GM21447 (cell line): ENCODE measurements at regions not wholly inside any gene's neighbourhood (a gene's known extent, or its start where the extent isn't known, plus 50 kb on each side); places are given as distances from the start of the nearest gene placed in this dataset.
"Not testable (repeated sequence)": the region's sequence is repeated elsewhere in the genome, so short reads cannot be mapped to it uniquely, and the experiment has no call there.

ENCODE experiments used
- ATAC-seq: cut with Tn5 transposase; IDR thresholded peaks from one replicate; pipeline ENCODE4 v1.9.1; 2021; ENCODE audit not compliant: unreplicated experiment

DNA sequence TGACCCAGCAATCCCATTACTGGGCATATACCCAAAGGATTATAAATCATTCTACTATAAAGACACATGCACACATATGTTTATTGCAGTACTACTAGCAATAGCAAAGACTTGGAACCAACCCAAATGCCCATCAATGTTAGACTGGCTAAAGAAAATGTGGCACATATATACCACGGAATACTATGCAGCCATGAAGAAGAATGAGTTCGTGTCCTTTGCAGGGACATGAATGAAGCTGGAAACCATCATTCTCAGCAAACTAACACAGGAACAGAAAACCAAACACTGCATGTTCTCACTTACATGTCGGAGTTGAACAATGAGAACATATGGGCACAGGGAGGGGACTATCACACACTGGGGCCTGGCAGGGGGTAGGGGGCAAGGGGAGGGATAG is 183.0 kb downstream of the HACE1 start:
- ATAC-seq = not testable (repeated sequence)

- not testable (repeated sequence) for ATAC-seq
Measured at GRCh38 chr6:104675161-104675560, 184.6 kb downstream of the HACE1 start.

- not testable (repeated sequence) for ATAC-seq
Measured at GRCh38 chr6:104673078-104673477, 186.6 kb downstream of the HACE1 start.

DNA sequence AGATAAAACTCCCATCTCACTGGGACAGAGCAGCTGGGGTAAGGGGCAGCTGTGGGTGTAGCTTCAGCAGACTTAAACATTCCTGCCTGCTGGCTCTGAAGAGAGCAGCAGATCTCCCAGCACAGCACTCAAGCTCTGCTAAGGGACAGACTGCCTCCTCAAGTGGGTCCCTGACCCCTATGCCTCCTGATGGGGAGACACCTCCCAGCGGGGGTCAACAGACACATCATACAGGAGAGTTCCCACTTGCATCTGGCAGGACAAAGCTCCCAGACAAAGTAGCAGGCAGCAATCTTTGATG is 188.2 kb downstream of the HACE1 start:
- ATAC-seq = not testable (repeated sequence)

GRCh38 chr6:104670834-104671590 is 188.7 kb downstream of the HACE1 start:
- not testable (repeated sequence) for ATAC-seq

GRCh38 chr6:104669483-104669882 is 190.2 kb downstream of the HACE1 start:
- ATAC-seq = no peak

DNA sequence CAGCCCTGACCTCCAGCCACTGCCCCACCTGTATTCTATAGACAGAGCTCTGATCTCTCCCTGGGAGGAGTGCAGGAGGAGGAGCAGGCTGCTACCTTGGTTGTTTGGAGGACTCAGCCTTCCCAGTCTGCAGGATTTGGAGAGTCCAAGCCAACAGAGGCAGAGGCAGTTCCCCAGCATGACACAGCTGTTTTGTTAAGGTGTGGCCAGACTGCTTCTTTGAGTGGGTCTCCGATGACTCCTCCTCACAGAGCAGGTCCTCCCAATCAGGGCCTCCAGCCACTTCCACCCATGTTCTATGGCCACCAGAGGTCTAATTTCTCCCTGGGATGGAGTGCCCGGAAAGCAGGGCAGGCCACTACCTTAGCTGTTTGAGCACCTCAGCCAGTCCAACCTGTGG is 203.5 kb downstream of the HACE1 start:
- ATAC-seq = no peak

GRCh38 chr6:104653781-104654180 is 205.9 kb downstream of the HACE1 start:
- no peak for ATAC-seq

- no peak for ATAC-seq
Measured at GRCh38 chr6:104648347-104648746, 211.4 kb downstream of the HACE1 start.

DNA sequence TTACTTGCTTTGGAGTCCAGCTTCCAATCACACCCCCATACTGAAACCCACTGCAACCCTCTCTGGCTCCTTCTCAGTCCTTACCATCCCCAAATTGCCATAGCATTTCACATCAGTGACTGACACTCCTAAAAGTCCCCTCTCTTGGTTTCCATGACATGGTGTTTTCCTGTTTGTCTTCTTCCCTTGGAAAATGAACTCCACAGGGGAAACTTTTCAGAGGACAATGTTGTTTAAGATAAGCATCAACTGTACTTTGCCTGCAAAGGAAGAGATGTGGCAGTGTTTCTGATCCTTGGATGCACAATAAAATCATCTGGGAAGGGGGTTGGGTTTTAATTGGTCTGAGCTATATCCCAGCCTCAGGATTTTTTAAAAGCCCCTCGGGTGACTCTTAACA is 214.9 kb downstream of the HACE1 start:
- ATAC-seq = no peak

- ATAC-seq = no peak
Measured at GRCh38 chr6:104642871-104643270, 216.8 kb downstream of the HACE1 start.

GRCh38 chr6:104640761-104641160 is 219.0 kb downstream of the HACE1 start:
- ATAC-seq = no peak

- ATAC-seq = no peak
Measured at GRCh38 chr6:104640150-104640700, 219.5 kb downstream of the HACE1 start.

GRCh38 chr6:104639668-104640067 is 220.1 kb downstream of the HACE1 start:
- peak; percentile 97 for ATAC-seq

- ATAC-seq = no peak
Measured at GRCh38 chr6:104638841-104639290, 220.9 kb downstream of the HACE1 start.

DNA sequence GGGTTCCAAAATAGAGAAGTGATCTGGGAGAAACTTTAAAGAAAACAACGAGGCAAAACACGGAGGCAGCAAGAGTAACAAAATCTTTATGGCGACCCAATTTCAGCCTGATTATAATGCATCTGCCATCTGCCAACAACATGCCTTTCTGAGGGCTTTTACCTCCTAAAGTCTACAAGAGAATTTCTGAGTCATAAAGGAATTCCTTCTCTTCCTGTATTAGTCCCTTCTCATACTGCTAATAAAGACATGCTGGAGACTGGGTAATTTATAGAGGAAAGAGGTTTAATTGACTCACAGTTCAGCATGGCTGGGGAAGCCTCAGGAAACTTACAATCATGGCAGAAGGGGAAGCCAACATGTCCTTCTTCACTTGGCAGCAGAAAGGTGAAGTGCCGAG is 226.6 kb downstream of the HACE1 start:
- no peak for ATAC-seq

DNA sequence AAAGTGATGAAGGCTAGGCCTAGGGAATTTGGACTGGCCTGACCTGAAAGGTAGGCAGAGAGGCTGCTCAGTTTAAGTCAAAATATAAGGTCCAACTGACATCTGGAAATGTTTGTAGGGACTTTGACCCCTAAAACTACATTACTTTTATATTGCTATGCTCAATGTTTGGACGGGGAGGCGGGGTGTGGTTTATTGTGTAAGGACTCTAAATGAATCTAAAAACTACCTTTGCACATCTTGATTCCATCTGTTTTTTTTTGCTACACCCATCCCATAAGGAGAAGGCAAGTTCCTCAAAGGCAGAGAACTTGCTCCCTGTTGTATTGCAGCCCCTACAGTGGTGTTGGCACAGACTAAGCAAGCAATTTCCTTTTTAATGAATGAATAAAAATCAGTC is 227.1 kb downstream of the HACE1 start:
- no peak for ATAC-seq

- no peak for ATAC-seq
Measured at GRCh38 chr6:104630955-104631354, 228.8 kb downstream of the HACE1 start.

DNA sequence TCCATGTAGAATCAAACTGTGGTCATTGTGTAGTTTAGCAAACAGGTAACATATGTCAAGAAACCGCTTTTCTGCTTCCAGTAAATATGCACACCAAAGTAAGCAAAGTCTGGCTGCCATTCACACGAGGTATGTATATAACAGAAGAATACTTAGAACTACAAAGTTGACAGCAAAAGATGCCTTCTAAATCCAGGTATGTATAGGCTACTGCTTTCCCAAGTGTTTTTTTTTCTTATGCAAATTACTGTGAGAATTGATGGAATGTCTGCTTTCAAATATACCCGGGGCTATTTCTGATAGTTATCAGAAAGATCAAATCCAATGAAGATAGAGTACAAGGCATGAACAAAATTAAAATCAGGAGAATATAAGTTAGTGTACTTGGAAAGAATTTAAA is 229.2 kb downstream of the HACE1 start:
- ATAC-seq = no peak

- no peak for ATAC-seq
Measured at GRCh38 chr6:104629826-104630225, 229.9 kb downstream of the HACE1 start.

- no peak for ATAC-seq
Measured at GRCh38 chr6:104625536-104625935, 234.2 kb downstream of the HACE1 start.

- no peak for ATAC-seq
Measured at GRCh38 chr6:104623052-104623690, 236.5 kb downstream of the HACE1 start.
